ENCODE measurements at regions not wholly inside any gene's neighbourhood (a gene's known extent, or its start where the extent isn't known, plus 50 kb on each side); places are given as distances from the start of the nearest gene placed in this dataset.

- no peak for TF ChIP-seq CTCF (IDR thresholded peaks at IDR 0.05)
- TF ChIP-seq POLR2A (IDR thresholded peaks at IDR 0.05): no peak
These were observed 95.3 kb upstream of the ATP2B2 start for GRCh38 chr3:10600726-10601125.
